ENCODE measurements at regions not wholly inside any gene's neighbourhood (a gene's known extent, or its start where the extent isn't known, plus 50 kb on each side); places are given as distances from the start of the nearest gene placed in this dataset.
"Not testable (repeated sequence)": the region's sequence is repeated elsewhere in the genome, so short reads cannot be mapped to it uniquely, and the experiment has no call there.

- H3K9me3 ChIP-seq; intact Hi-C loops (cut with DNase I); H3K27ac ChIP-seq; ATAC-seq; DNase-seq; H3K27me3 ChIP-seq; H3K4me3 ChIP-seq; H3K4me1 ChIP-seq; H3K36me3 ChIP-seq: not testable (repeated sequence)
These were observed 143.2 kb upstream of the PRDM7 start for GRCh38 chr16:90220315-90220714.

GRCh38 chr16:90175610-90176009 lies 98.5 kb upstream of the PRDM7 start:
- ATAC-seq; DNase-seq; H3K36me3 ChIP-seq; intact Hi-C loops (cut with DNase I); H3K4me3 ChIP-seq; H3K27me3 ChIP-seq; H3K27ac ChIP-seq; H3K4me1 ChIP-seq; H3K9me3 ChIP-seq: not testable (repeated sequence)
- no CpG with 5 or more reads among the region's 11 CpGs for WGBS (ENCODE audit: insufficient coverage, low coverage, low lambda C conversion rate, missing lambda C conversion rate)

- peak in 2 of 3 donors; percentile 42 to 53 for DNase-seq
- H3K4me1 ChIP-seq; intact Hi-C loops (cut with DNase I); H3K36me3 ChIP-seq; H3K27me3 ChIP-seq; H3K4me3 ChIP-seq; H3K9me3 ChIP-seq; H3K27ac ChIP-seq; ATAC-seq: not testable (repeated sequence)
- WGBS (ENCODE audit: insufficient coverage, low coverage, low lambda C conversion rate, missing lambda C conversion rate) = no CpG with 5 or more reads among the region's 21 CpGs
These were observed 94.5 kb upstream of the PRDM7 start for GRCh38 chr16:90171626-90172025.

GRCh38 chr16:90169127-90169655 lies 92.1 kb upstream of the PRDM7 start:
- ATAC-seq; intact Hi-C loops (cut with DNase I); H3K27me3 ChIP-seq; H3K4me1 ChIP-seq; H3K27ac ChIP-seq; H3K36me3 ChIP-seq; H3K9me3 ChIP-seq; H3K4me3 ChIP-seq: not testable (repeated sequence)
- peak in 1 of 3 donors; percentile 61 for DNase-seq
- no CpG with 5 or more reads among the region's 29 CpGs for WGBS (ENCODE audit: insufficient coverage, low coverage, low lambda C conversion rate, missing lambda C conversion rate)

- H3K4me1 ChIP-seq; H3K27me3 ChIP-seq; H3K27ac ChIP-seq; H3K4me3 ChIP-seq; ATAC-seq; H3K36me3 ChIP-seq; H3K9me3 ChIP-seq; intact Hi-C loops (cut with DNase I): not testable (repeated sequence)
- no CpG with 5 or more reads among the region's 38 CpGs for WGBS (ENCODE audit: insufficient coverage, low coverage, low lambda C conversion rate, missing lambda C conversion rate)
- peak; percentile 68 to 89 (median 79) for DNase-seq
These were observed 91.4 kb upstream of the PRDM7 start for GRCh38 chr16:90168349-90169126.

GRCh38 chr16:90167734-90168133 lies 90.6 kb upstream of the PRDM7 start:
- intact Hi-C loops (cut with DNase I); H3K27me3 ChIP-seq; H3K4me3 ChIP-seq; H3K4me1 ChIP-seq; H3K36me3 ChIP-seq; ATAC-seq; H3K9me3 ChIP-seq: not testable (repeated sequence)
- WGBS (ENCODE audit: insufficient coverage, low coverage, low lambda C conversion rate, missing lambda C conversion rate) = no CpG with 5 or more reads among the region's 19 CpGs
- H3K27ac ChIP-seq = peak overlapping the region in 1 of 3 donors; percentile 49
- peak in 1 of 3 donors; percentile 24 for DNase-seq

GRCh38 chr16:90166679-90167556 lies 89.8 kb upstream of the PRDM7 start:
- WGBS (ENCODE audit: insufficient coverage, low coverage, low lambda C conversion rate, missing lambda C conversion rate) = no CpG with 5 or more reads among the region's 12 CpGs
- intact Hi-C loops (cut with DNase I) = not testable (repeated sequence)

GRCh38 chr16:90151027-90151426 lies 73.9 kb upstream of the PRDM7 start:
- 80% methylated on average over 1 of the region's 4 CpGs for WGBS (ENCODE audit: insufficient coverage, low coverage, low lambda C conversion rate, missing lambda C conversion rate)

More at GRCh38 chr16:90166679-90167556, 89.8 kb upstream of the PRDM7 start:
- not testable (repeated sequence) for H3K4me3 ChIP-seq, ATAC-seq, H3K4me1 ChIP-seq, H3K27me3 ChIP-seq, H3K27ac ChIP-seq, H3K36me3 ChIP-seq, H3K9me3 ChIP-seq
- DNase-seq = peak in 2 of 3 donors; percentile 31 to 45

More at GRCh38 chr16:90151027-90151426, 73.9 kb upstream of the PRDM7 start:
- H3K9me3 ChIP-seq; H3K27ac ChIP-seq; ATAC-seq; H3K27me3 ChIP-seq; DNase-seq; H3K4me3 ChIP-seq; H3K36me3 ChIP-seq; H3K4me1 ChIP-seq; intact Hi-C loops (cut with DNase I): not testable (repeated sequence)

Measured in right lobe of liver (tissue), 6 donors.